ENCODE measurements at regions not wholly inside any gene's neighbourhood (a gene's known extent, or its start where the extent isn't known, plus 50 kb on each side); places are given as distances from the start of the nearest gene placed in this dataset.

- TF ChIP-seq ARNT (IDR thresholded peaks at IDR 0.05) (no peak), SP1 (IDR thresholded peaks at IDR 0.05) (no peak), FOXA1 (IDR thresholded peaks at IDR 0.05) (no peak), TARDBP (IDR thresholded peaks at IDR 0.05) (no peak), FOXK2 (IDR thresholded peaks at IDR 0.05) (no peak), SUZ12 (IDR thresholded peaks at IDR 0.05) (no peak), HDGF (IDR thresholded peaks at IDR 0.05; ENCODE audit: borderline replicate concordance) (no peak), FOXM1 (IDR thresholded peaks at IDR 0.05; ENCODE audit: borderline replicate concordance) (no peak), ELF4 (IDR thresholded peaks at IDR 0.05) (no peak), ZNF384 (IDR thresholded peaks at IDR 0.05) (no peak)
Measured at GRCh38 chr2:224272237-224272910, 129.5 kb downstream of the FAM124B start.

All from HEK293T (cell line).